ENCODE measurements at regions not wholly inside any gene's neighbourhood (a gene's known extent, or its start where the extent isn't known, plus 50 kb on each side); places are given as distances from the start of the nearest gene placed in this dataset.

GRCh38 chr11:15300341-15300740, 185.6 kb downstream of the INSC start:
- H3K36me3 ChIP-seq, result no peaks in the 10 kb centered on the region
- no peak overlapping the region for H3K4me3 ChIP-seq
- no peaks in the 10 kb centered on the region for H3K4me1 ChIP-seq
- TF ChIP-seq, protein P1, sequence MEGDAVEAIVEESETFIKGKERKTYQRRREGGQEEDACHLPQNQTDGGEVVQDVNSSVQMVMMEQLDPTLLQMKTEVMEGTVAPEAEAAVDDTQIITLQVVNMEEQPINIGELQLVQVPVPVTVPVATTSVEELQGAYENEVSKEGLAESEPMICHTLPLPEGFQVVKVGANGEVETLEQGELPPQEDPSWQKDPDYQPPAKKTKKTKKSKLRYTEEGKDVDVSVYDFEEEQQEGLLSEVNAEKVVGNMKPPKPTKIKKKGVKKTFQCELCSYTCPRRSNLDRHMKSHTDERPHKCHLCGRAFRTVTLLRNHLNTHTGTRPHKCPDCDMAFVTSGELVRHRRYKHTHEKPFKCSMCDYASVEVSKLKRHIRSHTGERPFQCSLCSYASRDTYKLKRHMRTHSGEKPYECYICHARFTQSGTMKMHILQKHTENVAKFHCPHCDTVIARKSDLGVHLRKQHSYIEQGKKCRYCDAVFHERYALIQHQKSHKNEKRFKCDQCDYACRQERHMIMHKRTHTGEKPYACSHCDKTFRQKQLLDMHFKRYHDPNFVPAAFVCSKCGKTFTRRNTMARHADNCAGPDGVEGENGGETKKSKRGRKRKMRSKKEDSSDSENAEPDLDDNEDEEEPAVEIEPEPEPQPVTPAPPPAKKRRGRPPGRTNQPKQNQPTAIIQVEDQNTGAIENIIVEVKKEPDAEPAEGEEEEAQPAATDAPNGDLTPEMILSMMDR (IDR thresholded peaks at IDR 0.05), result no peak
- TF ChIP-seq POLR2AphosphoS5 (IDR thresholded peaks at IDR 0.05), result peak in 1 of 4 donors; percentile 53
- no peak for TF ChIP-seq EP300 (IDR thresholded peaks at IDR 0.05)
- no peak for TF ChIP-seq POLR2A (IDR thresholded peaks at IDR 0.05)
- intact Hi-C loops (cut with DNase I), result no loop called here
- no peak for DNase-seq
- no peaks in the 10 kb centered on the region for H3K27me3 ChIP-seq
- H3K27ac ChIP-seq, result no peak overlapping the region
- no peaks in the 10 kb centered on the region for H3K9me3 ChIP-seq
- WGBS, 2 donors, result 79 to 83% methylated on average over 14 of the region's 14 CpGs

GRCh38 chr11:15307619-15308024, 192.9 kb downstream of the INSC start:
- Histone ChIP-seq H3K27ac (no peak overlapping the region), H3K27me3 (no peaks in the 10 kb centered on the region), H3K9me3 (no peaks in the 10 kb centered on the region), H3K36me3 (no peaks in the 10 kb centered on the region), H3K4me3 (no peak overlapping the region), H3K4me1 (no peaks in the 10 kb centered on the region)
- intact Hi-C loops (cut with DNase I), result no loop called here
- no peak for DNase-seq
- TF ChIP-seq EP300 (IDR thresholded peaks at IDR 0.05), result no peak
- no peak for TF ChIP-seq POLR2AphosphoS5 (IDR thresholded peaks at IDR 0.05)
- TF ChIP-seq, protein P1 (IDR thresholded peaks at IDR 0.05), result no peak
- no peak for TF ChIP-seq POLR2A (IDR thresholded peaks at IDR 0.05)
- WGBS, 2 donors, result 5 to 49% methylated on average over 4 of the region's 4 CpGs

- Histone ChIP-seq H3K4me1 (no peaks in the 10 kb centered on the region), H3K4me3 (no peak overlapping the region), H3K9me3 (no peaks in the 10 kb centered on the region), H3K36me3 (no peaks in the 10 kb centered on the region), H3K27ac (no peak overlapping the region), H3K27me3 (no peaks in the 10 kb centered on the region)
- 48 to 86% methylated on average over 2 of the region's 2 CpGs for WGBS, 2 donors
- intact Hi-C loops (cut with DNase I), result no loop called here
- DNase-seq, result no peak
- TF ChIP-seq POLR2A (IDR thresholded peaks at IDR 0.05) (no peak), EP300 (IDR thresholded peaks at IDR 0.05) (no peak), POLR2AphosphoS5 (IDR thresholded peaks at IDR 0.05) (no peak)
- TF ChIP-seq, protein P1 (IDR thresholded peaks at IDR 0.05), result no peak
Observed at GRCh38 chr11:15308840-15309239, 194.1 kb downstream of the INSC start.

GRCh38 chr11:15309296-15309695, 194.6 kb downstream of the INSC start:
- intact Hi-C loops (cut with DNase I), result no loop called here
- Histone ChIP-seq H3K27me3 (no peaks in the 10 kb centered on the region), H3K9me3 (no peaks in the 10 kb centered on the region), H3K4me3 (no peak overlapping the region), H3K27ac (no peak overlapping the region), H3K36me3 (no peaks in the 10 kb centered on the region), H3K4me1 (no peaks in the 10 kb centered on the region)
- no peak for TF ChIP-seq POLR2AphosphoS5 (IDR thresholded peaks at IDR 0.05)
- no peak for TF ChIP-seq EP300 (IDR thresholded peaks at IDR 0.05)
- TF ChIP-seq, protein P1 (IDR thresholded peaks at IDR 0.05), result no peak
- no peak for TF ChIP-seq POLR2A (IDR thresholded peaks at IDR 0.05)
- 32 to 59% methylated on average over 1 of the region's 1 CpG for WGBS, 2 donors
- DNase-seq, result no peak

GRCh38 chr11:15313862-15314261, 199.1 kb downstream of the INSC start:
- Histone ChIP-seq H3K36me3 (no peaks in the 10 kb centered on the region), H3K27ac (no peak overlapping the region), H3K4me3 (no peak overlapping the region), H3K9me3 (no peaks in the 10 kb centered on the region), H3K27me3 (no peaks in the 10 kb centered on the region), H3K4me1 (no peaks in the 10 kb centered on the region)
- DNase-seq, result no peak
- WGBS, 2 donors, result 73 to 87% methylated on average over 2 of the region's 2 CpGs
- TF ChIP-seq EP300 (IDR thresholded peaks at IDR 0.05) (no peak), POLR2AphosphoS5 (IDR thresholded peaks at IDR 0.05) (no peak), POLR2A (IDR thresholded peaks at IDR 0.05) (no peak)
- TF ChIP-seq, protein P1 (IDR thresholded peaks at IDR 0.05), result no peak
- intact Hi-C loops (cut with DNase I), result no loop called here
